GM12872 (cell line): ENCODE measurements at regions not wholly inside any gene's neighbourhood (a gene's known extent, or its start where the extent isn't known, plus 50 kb on each side); places are given as distances from the start of the nearest gene placed in this dataset.

ENCODE experiments used
- TF ChIP-seq, protein P1 (sequence below): IDR thresholded peaks from 3 replicates; pipeline ENCODE4 v1.5.1; 2011; ENCODE audit warnings: low read depth, mild to moderate bottlenecking, low read length, moderate library complexity; ENCODE audit not compliant: insufficient read depth

DNA sequence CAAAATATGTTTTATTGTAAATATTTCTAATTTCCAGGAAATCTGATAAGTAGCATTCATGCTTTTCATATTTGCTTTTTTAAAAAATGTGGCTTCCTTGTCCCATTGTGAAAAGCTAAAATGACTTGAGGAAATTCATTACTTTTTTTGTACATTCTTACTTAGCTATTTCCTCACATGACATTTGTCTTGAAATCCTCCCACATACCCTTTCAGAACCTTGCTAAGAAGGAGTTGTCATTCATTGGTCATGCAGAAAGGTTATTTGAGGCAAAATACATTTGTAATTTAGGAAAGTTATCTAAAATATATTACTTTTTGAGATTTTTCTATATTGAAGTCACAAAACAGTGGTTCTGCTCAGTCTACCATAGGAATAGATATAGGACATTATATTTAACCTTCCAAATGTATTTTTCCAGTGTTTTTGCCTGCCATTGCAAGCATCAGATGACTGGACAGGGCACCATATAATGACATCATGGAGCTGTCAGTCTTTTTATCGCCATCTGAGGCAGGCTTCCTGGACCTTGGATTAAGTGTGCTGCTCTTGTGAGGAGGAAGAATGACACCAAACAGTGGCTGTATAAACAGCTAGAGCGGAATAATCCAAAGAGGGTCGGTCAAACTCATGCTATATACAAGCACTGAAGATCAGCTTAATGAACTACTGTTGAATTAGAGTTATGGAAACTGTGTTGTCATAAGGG lies 109.4 kb upstream of the HCRTR2 start:
- TF ChIP-seq, protein P1, sequence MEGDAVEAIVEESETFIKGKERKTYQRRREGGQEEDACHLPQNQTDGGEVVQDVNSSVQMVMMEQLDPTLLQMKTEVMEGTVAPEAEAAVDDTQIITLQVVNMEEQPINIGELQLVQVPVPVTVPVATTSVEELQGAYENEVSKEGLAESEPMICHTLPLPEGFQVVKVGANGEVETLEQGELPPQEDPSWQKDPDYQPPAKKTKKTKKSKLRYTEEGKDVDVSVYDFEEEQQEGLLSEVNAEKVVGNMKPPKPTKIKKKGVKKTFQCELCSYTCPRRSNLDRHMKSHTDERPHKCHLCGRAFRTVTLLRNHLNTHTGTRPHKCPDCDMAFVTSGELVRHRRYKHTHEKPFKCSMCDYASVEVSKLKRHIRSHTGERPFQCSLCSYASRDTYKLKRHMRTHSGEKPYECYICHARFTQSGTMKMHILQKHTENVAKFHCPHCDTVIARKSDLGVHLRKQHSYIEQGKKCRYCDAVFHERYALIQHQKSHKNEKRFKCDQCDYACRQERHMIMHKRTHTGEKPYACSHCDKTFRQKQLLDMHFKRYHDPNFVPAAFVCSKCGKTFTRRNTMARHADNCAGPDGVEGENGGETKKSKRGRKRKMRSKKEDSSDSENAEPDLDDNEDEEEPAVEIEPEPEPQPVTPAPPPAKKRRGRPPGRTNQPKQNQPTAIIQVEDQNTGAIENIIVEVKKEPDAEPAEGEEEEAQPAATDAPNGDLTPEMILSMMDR, result no peak

DNA sequence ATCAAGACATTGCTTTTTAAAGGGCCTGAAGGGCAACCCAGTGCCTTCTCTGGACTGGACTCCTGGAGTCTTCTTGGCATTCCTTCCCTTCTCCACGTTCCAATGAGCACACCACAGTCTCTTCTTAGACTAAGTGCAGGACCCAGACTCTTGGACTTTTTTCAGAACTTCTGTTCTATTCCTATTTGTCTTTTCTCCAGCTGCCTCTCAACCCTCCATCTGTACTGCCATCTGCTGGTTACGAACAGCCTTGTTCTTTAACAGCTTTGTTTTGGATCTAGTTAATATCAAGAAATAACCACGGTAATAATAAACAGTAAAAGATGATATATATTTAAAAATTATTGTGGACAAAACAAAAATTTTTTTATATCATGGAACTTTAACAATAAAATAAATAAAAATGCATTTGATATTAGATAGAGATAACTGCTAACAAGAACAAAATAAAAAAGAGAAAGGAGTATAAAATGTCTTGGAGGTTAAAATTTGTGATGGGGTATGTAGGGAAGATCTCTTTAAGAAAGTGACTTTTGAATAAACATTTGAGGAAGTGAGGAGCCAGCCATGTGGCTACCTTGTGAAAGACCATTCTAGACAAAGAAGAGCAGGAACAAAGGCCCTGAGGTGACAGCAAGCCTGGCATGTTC lies 105.1 kb upstream of the HCRTR2 start:
- TF ChIP-seq, protein P1, result peak; percentile 51; the same call in 2 of the 3 replicates

DNA sequence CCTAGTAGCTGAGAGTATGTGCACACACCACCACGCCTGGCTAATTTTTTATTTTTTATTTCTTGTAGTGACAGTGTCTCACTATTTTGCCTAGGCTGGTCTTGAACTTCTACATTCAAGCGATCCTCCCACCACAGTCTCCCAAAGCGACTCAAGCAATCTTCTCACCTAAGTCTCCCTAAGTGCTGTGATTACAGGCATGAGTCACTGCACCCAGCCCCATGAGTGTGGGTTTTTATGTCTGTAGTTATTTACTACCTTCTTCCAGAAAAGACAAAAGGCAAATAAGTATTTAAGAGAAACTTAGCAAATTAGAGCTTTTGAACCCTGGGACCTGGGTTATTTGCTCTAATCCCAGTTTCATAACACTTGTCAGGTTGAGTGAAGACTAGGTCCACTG lies 92.3 kb upstream of the HCRTR2 start:
- TF ChIP-seq, protein P1, result no peak

- TF ChIP-seq, protein P1, result no peak
These were observed 85.4 kb upstream of the HCRTR2 start for GRCh38 chr6:55088902-55089301.

GRCh38 chr6:55089325-55089724 lies 85.0 kb upstream of the HCRTR2 start:
- TF ChIP-seq, protein P1, result no peak

GRCh38 chr6:55100686-55101085 lies 73.6 kb upstream of the HCRTR2 start:
- TF ChIP-seq, protein P1, result no peak

GRCh38 chr6:55101157-55101556 lies 73.2 kb upstream of the HCRTR2 start:
- TF ChIP-seq, protein P1, result no peak
